ENCODE measurements at regions not wholly inside any gene's neighbourhood (a gene's known extent, or its start where the extent isn't known, plus 50 kb on each side); places are given as distances from the start of the nearest gene placed in this dataset.

DNA sequence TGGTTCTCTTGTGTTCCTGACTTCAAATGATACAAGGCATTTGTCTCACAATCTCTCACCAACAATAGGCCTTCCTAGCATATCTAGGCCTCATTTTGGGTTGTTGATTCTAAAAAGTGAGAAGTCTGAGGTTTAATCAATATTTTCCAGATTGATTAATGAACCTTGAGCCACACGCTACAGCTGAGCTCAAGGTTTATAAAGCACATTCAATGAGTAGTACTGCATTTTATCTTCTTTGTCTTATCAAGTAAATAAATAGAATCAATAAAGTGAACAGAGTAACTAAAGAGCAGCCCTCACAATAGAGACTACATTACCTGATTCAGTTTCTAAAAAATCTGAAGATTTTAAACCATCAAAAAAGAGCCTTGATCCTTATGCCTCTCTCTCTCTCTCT, 407.5 kb upstream of the CLEC14A start:
- intact Hi-C loops (cut with micrococcal nuclease), result no loop called here
- no peak for ATAC-seq (ENCODE audit: low read depth)
- H2AK9ac ChIP-seq (replicated peaks; ENCODE audit: low read depth, low read length, poor library complexity), result no peak overlapping the region
- no peaks in the 10 kb centered on the region for H3K9me3 ChIP-seq (ENCODE audit: control insufficient read depth, insufficient read depth, low read length)
- in situ Hi-C loops (cut with MboI; ENCODE audit: low sequenced_read_pairs), result no loop called here
- no CpG with 5 or more reads among the region's 1 CpG for WGBS, 2 experiments (ENCODE audit: extremely low coverage in 2 of 2, insufficient read length in 1 of 2)
- H3K27me3 ChIP-seq (ENCODE audit: control insufficient read depth, insufficient read depth, low read length), result no peaks in the 10 kb centered on the region
- H3K23ac ChIP-seq (ENCODE audit: low read depth, low read length), result no peak overlapping the region
- H3K79me1 ChIP-seq (ENCODE audit: low read depth in 1 of 2, low read length in 2 of 2), result no peaks in the 10 kb centered on the region
- DNase-seq, result no peak
- H2BK15ac ChIP-seq (ENCODE audit: low read depth, low read length), result no peak overlapping the region
- no peak overlapping the region for H2AK5ac ChIP-seq (ENCODE audit: low read depth, low read length)
- no peak overlapping the region for H4K91ac ChIP-seq (ENCODE audit: insufficient read depth, low read depth, low read length)
- H3K4me3 ChIP-seq (ENCODE audit: insufficient read depth, low read depth, low read length), result no peak overlapping the region
- no peak overlapping the region for H3K4ac ChIP-seq (ENCODE audit: low read depth, low read length)
- ChIA-PET CTCF (no interaction called here), POLR2A (ENCODE audit: unreplicated experiment) (no interaction called here)
- no peaks in the 10 kb centered on the region for H4K20me1 ChIP-seq (ENCODE audit: insufficient read depth, low read length)
- H4K5ac ChIP-seq (ENCODE audit: low read depth, low read length), result no peak overlapping the region
- no peak overlapping the region for H3K27ac ChIP-seq (ENCODE audit: insufficient read depth, low read length)
- no peaks in the 10 kb centered on the region for H3K36me3 ChIP-seq (ENCODE audit: control insufficient read depth, insufficient read depth, low read length)
- no peaks in the 10 kb centered on the region for H3K9me1 ChIP-seq (ENCODE audit: insufficient read depth, low read length)
- dilution Hi-C loops (cut with HindIII; ENCODE audit: low sequenced_read_pairs, unreplicated experiment), result no loop called here
- no peak overlapping the region for H4K8ac ChIP-seq (ENCODE audit: low read depth in 2 of 2, low read length in 2 of 2)
- no peaks in the 10 kb centered on the region for H3K4me1 ChIP-seq (ENCODE audit: control insufficient read depth, insufficient read depth, low read length)
- no peak overlapping the region for H3K18ac ChIP-seq (ENCODE audit: low read depth, low read length)
- no peak overlapping the region for H2BK20ac ChIP-seq (ENCODE audit: low read depth, low read length)
- H3K4me2 ChIP-seq (ENCODE audit: low read depth, low read length), result no peak overlapping the region
- H3K9ac ChIP-seq (ENCODE audit: low read depth, low read length), result no peak overlapping the region
- no peak overlapping the region for H2BK5ac ChIP-seq (ENCODE audit: low read depth, low read length, poor library complexity, severe bottlenecking)
- no peak overlapping the region for H3K14ac ChIP-seq (replicated peaks; ENCODE audit: low read depth, low read length)
- TF ChIP-seq MAZ (IDR thresholded peaks at IDR 0.05; ENCODE audit: borderline replicate concordance, low read depth, low read length) (no peak), ELK1 (IDR thresholded peaks at IDR 0.05; ENCODE audit: borderline replicate concordance, low read depth, low read length) (no peak), MXI1 (IDR thresholded peaks at IDR 0.05; ENCODE audit: borderline replicate concordance, low read depth, low read length) (no peak), BHLHE40 (IDR thresholded peaks at IDR 0.05; ENCODE audit: low read depth, low read length) (no peak), CTCF (conservative IDR thresholded peaks at IDR 0.05; ENCODE audit: low read depth, low read length) (no peak), RFX5 (IDR thresholded peaks at IDR 0.05; ENCODE audit: low read depth, low read length) (no peak), CEBPB (IDR thresholded peaks at IDR 0.05; ENCODE audit: low read depth, low read length) (no peak), RAD21 (IDR thresholded peaks at IDR 0.05; ENCODE audit: low read length) (no peak)
- no peak overlapping the region for H3K56ac ChIP-seq (ENCODE audit: extremely low read depth, insufficient read depth, low read length)
- H2AFZ ChIP-seq (replicated peaks; ENCODE audit: low read length, poor library complexity), result no peak overlapping the region
- no TSS peak for BruUV-seq (replicated peaks)
- no peak overlapping the region for H2BK120ac ChIP-seq (ENCODE audit: low read depth, low read length)
